ENCODE measurements at regions not wholly inside any gene's neighbourhood (a gene's known extent, or its start where the extent isn't known, plus 50 kb on each side); places are given as distances from the start of the nearest gene placed in this dataset.
"Not testable (repeated sequence)": the region's sequence is repeated elsewhere in the genome, so short reads cannot be mapped to it uniquely, and the experiment has no call there.

- TF ChIP-seq CTCF (conservative IDR thresholded peaks at IDR 0.05; ENCODE audit: low read depth, low read length); EZH2 (IDR thresholded peaks at IDR 0.05; ENCODE audit: borderline replicate concordance, low read depth, low read length, poor library complexity, severe bottlenecking): not testable (repeated sequence)
These were observed 76.9 kb downstream of the CCDC59 start for GRCh38 chr12:82281335-82281734.

Measured in A673 (cell line).